HG03095 (cell line): ENCODE measurements at regions not wholly inside any gene's neighbourhood (a gene's known extent, or its start where the extent isn't known, plus 50 kb on each side); places are given as distances from the start of the nearest gene placed in this dataset.
A peak's percentile ranks its signal among the peaks of the same experiment; 100 is the strongest.

Experiments used
- ATAC-seq: cut with Tn5 transposase; IDR thresholded peaks from one replicate; pipeline ENCODE4 v1.9.1; 2021; ENCODE audit warnings: moderate library complexity; ENCODE audit not compliant: unreplicated experiment

GRCh38 chr2:62370321-62371250 is 135.4 kb downstream of the TMEM17 start:
- no peak for ATAC-seq

DNA sequence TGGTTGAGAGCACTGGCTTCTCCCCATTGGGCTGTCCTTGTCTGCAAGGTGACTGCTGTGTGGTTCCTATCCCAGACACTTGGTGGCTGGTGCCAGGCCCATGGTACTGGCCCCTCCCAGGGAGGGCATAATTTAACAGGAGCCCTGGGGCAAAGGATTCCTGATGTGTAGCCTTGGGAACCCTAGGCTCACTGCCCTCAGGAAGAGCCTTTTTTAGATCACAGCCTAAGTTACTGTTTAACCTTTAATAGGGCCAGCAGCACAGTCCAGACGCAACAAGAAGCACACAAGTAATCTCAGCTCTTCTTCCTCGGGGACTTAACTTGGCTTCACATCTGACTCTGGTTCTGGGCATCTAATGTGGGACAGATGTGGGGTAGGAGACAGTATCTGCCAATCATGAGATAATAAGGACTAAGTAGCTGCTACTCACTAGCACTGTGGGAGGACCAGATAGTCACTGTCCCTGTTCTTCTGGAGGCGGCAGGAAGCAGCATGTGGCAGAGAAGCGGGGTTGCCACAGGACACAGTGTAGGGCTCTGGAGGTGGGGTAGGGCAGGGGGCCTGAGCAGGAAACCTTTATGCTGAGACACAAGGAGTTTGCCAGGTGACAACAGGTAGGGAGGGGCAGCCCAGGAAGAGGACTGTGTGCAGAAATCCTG is 136.3 kb downstream of the TMEM17 start:
- no peak for ATAC-seq

- no peak for ATAC-seq
These were observed 141.0 kb downstream of the TMEM17 start for GRCh38 chr2:62364791-62365528.

DNA sequence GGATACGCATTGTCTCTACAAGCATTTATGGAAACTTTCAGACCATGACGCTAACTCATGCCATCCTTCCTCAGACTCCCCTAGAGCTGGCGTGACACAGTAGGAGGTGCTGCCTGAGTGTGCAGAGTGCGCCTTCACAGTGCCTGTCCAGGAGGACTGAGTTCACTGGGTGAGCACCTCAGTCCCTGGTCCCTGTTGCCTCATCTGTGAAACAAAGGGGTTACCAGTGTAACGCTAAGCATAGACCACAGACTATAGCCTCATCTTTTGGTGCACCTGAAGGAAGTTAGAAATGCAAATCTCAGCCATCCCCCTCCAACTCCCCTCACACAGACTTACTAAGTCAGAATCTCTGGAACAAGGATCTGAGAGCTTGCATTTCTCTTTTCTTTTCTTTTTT is 142.8 kb downstream of the TMEM17 start:
- ATAC-seq = peak; percentile 79

- peak; percentile 46 for ATAC-seq
These were observed 143.4 kb downstream of the TMEM17 start for GRCh38 chr2:62362561-62362960.

DNA sequence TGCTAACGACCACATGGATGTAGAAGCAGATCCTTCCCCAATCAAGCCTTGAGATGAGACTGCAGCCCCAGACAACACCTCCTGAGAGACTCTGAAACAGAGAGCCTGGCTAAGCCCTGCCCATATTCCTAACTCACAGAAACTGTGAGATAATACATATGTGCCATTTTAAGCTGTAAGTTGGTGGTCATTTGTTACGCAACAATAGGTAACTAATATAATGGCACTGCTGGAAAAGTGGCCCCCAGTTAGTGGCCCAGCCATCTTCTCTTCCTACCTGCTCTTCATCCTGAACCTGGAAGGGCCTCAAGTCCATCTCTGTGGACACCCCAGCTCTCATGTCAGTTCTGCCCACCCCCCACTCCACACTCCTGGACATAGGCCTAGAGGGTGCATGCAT is 144.0 kb downstream of the TMEM17 start:
- ATAC-seq = no peak

DNA sequence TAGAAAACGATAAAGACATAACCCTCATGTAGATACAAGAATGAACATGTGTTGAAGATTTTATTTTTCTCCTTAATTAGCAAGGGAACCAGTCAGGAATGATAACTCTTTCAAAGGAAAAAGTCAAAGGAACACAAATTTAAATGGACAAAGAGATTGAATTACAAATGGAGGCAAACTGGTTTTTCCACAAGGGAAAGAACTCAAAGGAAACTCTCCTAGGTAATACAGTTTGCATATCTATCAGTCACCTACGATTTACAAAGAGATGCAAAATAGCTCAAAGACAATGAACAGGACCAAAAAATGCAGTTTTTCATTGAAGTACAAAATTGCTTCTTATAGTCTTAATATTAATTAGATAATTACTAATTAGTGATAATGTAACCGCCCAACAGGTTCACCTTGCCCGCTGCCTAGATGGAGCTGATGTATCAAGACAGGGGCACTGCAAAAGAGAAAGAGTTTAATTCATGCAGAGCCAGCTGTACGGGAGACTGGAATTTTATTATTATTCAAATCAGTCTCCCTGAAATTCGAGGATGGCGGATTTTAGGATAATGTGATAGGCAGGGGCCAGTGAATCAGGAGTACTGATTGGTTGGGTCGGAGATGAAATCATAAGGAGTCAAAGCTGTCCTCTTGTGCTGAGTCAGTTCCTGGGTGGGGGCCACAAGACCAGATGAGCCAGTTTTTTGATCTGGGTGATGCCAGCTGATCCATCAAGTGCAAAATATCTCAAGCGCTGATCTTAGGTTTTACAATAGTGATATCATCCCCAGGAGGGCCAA is 151.0 kb downstream of the TMEM17 start:
- no peak for ATAC-seq

DNA sequence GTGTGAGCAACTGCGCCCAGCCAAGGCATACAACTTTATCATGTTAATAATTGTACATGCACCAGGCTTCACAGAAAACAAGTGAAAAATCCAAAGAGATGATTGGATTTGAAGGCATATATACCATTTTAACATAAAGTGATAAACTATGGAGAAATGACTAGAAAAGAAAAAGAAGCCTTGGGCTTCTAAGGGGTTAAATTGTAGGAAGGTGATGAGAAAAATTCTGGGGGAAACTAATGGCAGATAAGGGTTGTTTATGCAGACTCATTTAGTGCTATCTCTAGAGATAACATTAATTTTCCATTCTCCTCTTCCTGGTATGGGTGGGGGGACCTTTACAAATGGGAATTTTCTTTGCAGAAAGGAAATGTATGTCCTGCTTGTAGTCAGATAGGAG is 154.0 kb downstream of the TMEM17 start:
- ATAC-seq = no peak

GRCh38 chr2:62349788-62350187 is 153.9 kb downstream of the B3GNT2 start:
- no peak for ATAC-seq

- ATAC-seq = no peak
These were observed 152.8 kb downstream of the B3GNT2 start for GRCh38 chr2:62348700-62349099.

- no peak for ATAC-seq
These were observed 151.8 kb downstream of the B3GNT2 start for GRCh38 chr2:62347563-62348270.

- peak; percentile 42 for ATAC-seq
These were observed 148.6 kb downstream of the B3GNT2 start for GRCh38 chr2:62344472-62344871.

DNA sequence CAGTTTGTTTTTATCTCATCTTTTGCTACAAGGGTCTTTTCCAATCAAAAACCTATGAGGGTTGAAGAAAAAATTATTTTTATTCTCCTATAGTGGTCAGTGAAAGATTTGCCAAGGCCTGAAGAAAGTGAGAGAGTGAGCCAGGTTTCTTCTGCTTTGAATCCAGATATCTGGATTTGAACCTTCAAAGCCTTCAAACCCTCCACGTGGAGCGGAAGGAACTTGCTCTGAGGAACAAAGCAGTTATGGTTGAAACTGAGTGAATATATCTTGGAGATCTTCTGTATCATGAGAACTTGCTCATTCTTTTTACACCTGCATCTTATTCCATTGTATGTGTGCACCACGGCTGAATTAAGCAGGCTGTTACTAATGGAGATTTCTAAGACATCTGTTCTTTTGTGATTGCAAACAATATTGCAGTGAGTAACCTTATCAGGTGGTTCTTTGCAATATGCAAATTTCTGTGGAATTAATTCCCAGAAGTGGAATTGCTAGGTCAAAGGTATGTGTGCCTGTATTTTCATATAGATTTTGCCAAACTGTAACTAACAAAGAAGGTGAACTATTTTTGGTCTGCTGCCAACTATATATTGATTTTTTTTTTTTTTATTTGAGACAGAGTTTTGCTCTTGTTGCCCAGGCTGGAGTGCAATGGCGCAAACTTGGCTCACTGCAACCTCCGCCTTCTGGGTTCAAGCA is 147.9 kb downstream of the B3GNT2 start:
- no peak for ATAC-seq

DNA sequence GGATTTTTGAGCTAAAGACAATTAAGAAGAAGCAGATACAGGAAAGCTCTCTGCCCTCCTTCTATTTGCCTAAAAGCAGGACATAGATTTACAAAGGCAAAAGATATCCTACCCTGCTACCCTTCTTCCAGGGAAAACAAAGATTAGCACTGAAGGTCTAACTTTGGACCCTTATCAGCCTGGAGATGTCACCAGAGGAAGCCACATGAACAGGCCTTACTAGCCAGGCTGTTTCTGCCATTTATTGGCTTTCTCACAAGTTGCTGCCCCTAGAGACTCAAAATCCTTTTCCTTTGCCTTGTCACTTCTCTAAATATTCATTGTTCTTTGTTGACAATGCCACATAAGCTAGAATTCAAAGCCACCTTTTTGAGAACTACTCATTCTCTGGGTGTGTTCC is 147.3 kb downstream of the B3GNT2 start:
- ATAC-seq = no peak

GRCh38 chr2:62340994-62341484 is 145.1 kb downstream of the B3GNT2 start:
- ATAC-seq = peak; percentile 68

DNA sequence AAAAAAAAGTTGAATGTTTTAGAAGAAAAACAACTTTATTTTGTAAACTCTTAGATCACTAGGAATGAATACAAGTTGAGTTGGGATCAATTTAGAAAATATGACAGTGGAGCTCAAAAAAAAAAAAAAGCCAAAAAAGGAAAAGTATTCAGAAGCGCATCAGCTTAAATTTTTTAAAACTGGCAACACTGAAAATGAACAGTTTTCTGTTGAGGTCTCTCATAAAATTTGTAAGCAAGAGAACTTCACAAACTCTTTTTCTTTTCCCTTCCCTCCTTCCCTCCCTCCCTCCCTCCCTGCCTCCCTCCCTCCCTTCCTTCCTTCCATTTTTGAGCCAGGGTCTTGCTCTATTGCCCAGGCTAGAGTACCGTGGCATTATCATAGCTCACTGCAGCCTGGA is 143.9 kb downstream of the B3GNT2 start:
- no peak for ATAC-seq

GRCh38 chr2:62339413-62339812 is 143.5 kb downstream of the B3GNT2 start:
- no peak for ATAC-seq

DNA sequence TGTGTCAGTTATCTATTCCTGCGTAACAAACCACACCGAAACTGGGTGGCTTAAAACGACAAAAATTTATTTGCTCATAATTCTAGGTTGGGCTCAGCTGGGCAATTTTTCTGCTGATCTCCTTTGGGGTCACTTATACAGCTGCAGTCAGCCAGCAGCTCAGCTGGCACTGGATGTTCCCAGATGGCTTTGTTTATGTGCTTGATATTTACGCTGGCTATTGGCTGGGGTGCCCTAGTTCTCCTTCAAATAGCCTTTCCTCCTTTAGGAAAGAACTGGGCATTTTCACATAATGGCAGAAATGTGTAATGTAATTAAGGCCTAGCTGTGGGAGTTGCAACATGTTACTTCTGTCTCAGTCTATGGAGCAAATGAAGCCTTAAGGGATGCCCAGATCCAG is 142.2 kb downstream of the B3GNT2 start:
- ATAC-seq = no peak

GRCh38 chr2:62337403-62337802 is 141.5 kb downstream of the B3GNT2 start:
- no peak for ATAC-seq
